GM19023 (cell line): ENCODE measurements at regions not wholly inside any gene's neighbourhood (a gene's known extent, or its start where the extent isn't known, plus 50 kb on each side); places are given as distances from the start of the nearest gene placed in this dataset.
"Not testable (repeated sequence)": the region's sequence is repeated elsewhere in the genome, so short reads cannot be mapped to it uniquely, and the experiment has no call there.

Source experiments
- ATAC-seq: cut with Tn5 transposase; IDR thresholded peaks from one replicate; pipeline ENCODE4 v1.9.1; 2021; ENCODE audit warnings: mild to moderate bottlenecking, moderate library complexity; ENCODE audit not compliant: unreplicated experiment

DNA sequence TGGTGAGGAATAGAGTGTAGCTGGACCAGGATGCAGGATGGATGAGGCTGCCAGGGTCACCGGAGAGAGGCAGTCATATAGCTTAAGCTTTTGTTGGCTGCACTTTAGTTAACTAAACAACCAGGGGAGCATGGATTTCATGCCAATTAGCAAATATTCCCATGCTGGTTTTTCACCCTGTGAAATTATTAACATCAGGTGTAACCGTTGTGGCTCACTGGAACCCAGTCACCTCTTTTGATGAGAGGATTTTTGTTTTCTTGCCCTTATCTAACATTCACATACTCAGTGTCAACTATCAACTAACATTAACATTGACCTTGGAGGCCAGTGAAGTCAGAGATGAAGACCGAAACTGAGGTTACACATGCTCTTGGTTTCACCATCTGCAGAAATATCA, 97.2 kb upstream of the BASP1 start:
- no peak for ATAC-seq

DNA sequence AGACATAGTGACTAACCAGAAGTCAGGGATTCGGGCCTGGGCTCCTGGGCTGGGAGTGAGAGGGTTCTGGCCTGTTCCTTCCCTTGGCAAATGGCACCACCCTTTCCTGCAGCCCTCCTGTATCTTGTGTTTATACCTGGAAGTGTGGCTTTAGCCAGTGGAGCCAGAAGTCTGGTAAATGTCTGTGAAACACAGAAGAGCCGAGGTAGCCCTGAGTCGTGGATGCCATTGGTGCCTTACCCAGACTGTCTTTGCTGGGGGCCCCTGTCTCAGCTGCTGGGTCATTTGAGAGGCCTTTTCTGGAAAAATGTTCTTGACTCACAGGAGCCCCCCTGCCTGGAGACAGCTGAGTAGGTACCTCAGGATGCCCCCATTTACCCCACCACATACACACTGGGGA, 95.7 kb upstream of the BASP1 start:
- ATAC-seq, result no peak

DNA sequence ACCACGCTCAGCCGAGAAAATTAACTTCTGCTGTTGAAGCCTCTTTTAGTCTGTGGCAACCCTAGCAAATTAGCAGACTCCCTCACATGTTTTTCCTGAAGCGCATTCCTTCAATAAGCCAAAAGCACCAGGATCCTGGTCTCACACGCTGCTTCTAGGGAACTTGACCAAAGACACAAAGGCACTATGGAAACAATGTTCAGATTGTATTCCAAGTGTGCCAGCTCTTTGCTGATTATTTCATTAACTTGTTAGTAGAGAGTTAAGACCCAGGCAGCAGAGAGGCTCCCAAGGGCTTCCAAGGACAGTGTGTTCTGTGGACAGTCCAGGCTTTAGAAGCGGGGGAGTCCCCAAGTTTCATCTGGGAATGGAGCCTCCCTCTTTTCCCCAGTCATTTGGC, 94.4 kb upstream of the BASP1 start:
- no peak for ATAC-seq

DNA sequence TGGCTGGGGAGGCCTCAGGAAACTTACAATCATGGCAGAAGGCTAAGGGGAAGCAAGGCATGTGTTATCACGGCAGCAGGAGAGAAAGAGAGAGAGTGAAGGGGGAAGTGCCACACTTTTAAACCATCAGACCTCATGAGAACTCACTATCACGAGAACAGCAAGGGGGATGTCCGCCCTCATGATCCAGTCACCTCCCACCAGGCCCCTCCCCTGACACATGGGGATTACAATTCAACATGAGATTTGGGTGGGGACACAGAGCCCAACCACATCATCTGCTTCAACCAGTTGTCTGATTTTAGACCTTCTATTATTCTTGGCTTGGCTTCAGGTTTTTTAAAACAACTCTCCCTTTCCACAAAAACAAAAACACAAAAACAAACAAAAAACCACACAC, 93.7 kb upstream of the BASP1 start:
- not testable (repeated sequence) for ATAC-seq

DNA sequence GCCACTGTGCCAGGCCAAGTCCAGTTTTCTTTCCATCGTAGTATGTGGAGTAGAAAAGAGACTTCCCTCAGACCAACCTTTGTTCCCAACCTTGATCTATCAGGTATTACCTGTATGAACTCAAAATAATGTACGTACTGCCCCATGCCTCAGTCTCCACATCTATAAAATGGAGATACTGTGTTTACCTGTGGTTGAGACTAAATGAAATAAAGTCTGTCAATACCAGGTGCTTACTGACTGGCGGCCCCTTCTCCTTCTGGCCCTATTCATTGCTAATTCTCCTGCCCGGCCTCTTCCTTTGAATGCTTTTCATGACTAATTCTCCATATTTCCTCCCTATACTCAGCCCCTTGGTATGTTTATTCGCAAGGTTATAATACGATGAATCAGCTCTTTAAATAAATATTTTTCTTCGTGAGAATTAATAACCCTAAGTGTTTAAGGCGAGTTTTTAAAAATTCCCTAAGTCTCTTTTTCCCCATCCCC, 89.6 kb upstream of the BASP1 start:
- no peak for ATAC-seq

DNA sequence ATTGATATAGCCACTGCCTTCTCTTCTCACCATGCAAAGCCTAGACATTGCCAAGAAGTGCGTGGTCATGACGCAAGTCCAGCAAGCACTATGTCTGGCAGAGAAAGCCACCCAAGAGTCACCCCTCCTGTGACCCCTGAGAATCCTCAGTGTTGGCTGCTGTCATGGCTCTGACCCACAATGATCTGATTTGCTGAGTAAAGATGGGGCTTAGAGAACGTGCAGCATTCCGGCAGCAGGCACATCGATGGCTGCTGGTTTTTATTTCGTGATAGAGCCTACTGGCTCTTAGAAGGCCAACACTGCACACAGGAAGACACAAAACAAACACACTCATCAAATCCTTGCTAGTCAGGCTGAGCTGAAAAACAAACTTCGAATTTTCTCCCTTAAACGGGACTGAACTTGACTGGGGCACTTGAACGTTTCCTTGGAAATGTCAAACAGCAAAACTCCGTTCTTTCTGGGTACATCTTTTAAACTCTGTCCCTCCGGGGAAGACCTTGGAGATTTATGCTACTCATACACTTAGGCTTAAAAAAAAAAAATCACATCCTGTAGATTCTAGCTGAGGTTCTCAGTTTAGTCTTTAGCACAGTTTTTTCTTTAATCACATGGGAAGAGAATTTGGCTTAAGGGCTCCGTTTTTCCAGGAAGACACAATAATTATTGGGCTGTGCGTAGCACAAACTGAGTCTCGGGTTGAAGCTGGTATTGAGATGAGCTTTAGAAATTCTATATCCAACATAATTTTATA, 88.2 kb upstream of the BASP1 start:
- ATAC-seq, result no peak

DNA sequence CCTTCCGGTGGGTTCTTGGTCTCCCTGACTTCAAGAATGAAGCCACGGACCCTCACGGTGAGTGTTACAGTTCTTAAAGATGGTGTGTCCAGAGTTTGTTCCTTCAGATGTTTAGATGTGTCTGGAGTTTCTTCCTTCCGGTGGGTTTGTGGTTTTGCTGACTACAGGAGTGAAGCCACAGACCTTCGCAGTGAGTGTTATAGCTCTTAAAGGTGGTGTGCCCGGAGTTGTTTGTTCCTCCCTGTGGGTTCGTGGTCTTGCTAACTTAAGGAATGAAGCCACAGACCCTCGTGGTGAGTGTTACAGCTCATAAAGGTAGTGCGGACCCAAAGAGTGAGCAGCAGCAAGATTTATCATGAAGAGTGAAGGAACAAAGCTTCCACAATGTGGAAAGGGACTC, 87.1 kb upstream of the BASP1 start:
- not testable (repeated sequence) for ATAC-seq

DNA sequence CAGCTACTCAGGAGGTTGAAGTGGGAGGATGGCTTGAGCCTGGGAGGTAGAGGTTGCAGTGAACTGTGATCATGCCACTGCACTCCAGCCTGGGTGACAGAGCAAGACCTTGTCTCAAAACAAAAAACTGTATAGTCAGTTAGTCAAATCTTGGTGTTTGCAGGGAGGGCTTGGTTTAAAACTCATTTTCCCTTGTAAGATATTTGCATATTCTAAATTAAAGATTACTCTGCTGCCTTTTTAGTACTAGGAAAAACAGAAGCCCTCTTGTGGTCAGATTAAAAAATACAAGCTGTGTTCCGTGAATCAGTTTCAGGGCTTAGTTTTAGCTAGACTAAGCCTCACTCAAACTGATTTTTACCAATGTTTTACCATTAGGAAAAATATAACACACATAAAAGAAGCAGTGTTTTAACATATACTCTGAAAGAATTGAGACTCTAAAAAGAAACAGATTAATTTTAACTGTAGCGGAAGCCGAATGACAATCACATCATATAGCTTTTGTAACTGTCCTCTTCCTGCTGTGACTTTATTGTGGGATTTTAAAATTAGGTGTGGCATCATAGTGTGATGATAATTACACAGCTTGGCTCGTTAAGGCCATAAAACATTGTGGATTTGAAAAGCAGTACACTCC, 84.9 kb upstream of the BASP1 start:
- ATAC-seq, result no peak

DNA sequence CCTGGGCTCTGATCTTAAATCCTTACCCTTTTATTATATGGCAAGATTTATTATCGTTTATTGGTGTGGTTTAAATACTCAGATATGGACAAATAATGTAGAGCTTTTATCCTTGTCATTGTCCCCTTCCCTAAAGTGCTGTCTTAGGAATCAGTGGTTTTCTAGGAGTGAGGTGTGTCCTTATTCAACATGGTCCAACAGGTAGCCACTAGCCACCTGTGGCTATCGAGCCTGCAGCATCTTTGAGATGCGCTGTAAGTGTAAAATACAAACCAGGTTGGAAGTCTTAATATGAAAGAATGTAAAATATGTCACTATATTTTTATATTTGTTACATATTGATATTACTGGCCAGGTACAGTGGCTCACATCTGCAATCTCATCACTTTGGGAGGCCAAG, 82.4 kb upstream of the BASP1 start:
- no peak for ATAC-seq

DNA sequence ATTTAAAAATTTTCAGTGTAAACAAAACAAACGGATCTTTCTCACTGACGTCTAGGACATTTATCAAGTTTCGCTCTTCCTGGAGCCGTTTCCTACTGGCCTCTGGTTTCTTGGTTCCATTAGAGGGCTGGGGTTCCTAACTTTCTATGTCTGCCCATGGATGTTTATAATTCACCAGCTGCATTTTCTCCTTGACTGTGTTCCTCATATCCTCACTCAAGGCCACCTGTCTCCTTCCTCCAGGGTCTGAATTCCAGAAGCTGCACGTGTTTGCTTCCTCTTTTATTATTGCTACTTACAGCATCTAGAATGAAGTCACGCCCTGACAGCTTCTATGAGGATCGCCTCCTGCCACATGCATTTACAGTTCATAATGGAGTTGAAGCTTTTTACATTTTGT, 74.1 kb upstream of the BASP1 start:
- ATAC-seq, result no peak

DNA sequence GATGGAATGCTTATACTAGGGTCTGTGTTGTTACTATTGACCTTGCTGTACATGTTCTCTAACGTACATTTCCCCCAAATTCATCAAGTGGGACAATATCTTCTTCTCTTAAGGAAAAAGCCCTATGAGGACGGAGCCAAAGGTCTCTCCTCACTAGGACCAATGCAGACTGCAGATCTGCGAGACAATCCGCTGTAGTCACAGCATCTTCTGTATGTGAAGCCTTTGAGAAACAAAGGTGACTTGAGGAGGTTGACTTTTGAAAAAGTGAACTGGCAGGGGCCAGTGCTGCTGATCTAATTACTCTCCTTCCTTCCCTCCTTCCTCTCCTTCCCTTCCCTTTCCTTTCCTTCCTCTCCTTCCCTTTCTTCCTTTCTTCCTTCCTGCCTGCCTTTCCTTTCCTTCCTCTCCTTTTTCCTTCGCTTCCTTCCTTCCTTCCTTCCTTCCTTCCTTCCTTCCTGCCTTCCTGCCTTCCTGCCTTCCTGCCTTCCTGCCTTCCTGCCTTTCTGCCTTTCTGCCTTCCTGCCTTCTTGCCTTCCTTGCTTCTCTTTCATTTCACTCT, 71.1 kb upstream of the BASP1 start:
- no peak for ATAC-seq

DNA sequence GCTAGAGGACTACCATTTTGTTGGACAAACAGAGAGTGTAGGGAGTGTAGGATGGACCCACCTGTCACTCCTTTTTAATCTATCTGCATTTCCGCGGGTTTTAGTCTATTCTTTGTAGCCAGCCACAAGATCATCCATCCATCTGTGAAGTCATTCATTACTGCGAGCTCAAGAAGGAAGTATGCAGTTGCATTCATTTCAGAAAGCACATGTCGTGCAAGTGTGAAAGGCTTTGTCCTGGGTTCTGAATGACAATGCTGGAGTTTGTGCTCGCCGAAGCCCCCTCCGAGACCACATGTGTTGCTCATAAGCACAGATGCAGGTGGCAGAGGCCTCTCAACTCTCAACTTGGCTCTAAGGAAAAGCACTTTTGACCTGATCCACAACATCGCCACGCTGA, 70.3 kb upstream of the BASP1 start:
- no peak for ATAC-seq

DNA sequence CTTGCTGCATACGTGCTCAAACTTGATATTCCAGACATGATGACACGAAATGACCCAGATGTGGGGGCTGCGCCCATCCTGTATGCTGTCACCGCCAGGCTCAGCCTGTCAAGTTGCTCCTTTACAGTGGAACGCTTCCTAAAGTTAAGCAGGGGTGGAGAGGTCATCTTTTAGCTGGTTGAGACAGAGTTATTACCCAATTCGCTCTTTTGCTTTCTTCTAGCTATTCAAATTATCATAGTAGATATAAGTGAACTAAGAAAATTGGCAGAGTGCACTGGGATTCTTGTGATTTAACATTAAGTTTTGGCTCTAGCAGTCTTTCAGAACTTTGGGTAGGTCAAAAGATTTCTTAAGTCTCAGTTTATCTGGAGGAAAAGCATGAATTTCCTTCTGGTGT, 69.8 kb upstream of the BASP1 start:
- no peak for ATAC-seq

DNA sequence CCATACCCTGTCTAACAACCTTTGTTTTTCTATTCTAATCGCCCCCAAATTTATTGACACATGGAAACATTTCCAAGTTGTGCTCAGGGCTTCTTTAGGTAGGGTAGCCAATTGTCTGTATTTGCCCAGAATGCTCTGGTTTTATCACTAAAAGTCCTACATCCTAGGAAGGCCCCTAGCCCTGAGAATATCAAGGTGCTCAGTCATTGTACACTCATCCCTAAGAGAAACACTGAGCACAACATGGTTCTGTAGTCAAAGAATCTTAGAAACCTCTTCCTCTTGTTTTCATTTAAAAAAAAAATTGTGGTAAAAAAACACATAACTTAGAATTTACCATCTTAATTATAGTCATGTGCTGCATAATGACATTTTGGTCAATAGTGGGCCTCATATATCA, 69.0 kb upstream of the BASP1 start:
- ATAC-seq, result no peak

DNA sequence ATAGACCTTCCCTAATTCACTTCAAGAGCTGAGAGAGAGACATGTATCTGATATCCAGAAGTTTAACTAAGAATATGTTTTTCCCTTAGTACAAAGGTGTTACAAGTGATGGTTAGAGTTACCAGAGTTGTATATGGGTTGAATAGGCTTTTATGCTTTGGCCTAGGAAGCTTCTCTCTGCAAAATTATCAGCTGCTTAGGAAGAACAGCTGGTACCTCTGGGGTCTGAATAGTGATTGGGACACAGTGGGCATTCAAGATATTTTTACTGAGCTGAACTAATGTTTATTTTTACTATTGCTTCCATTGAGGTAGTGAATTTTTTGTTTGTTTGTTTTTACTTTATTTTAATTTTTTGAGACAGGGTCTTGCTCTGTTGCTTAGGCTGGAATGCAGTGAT, 67.6 kb upstream of the BASP1 start:
- ATAC-seq, result no peak

DNA sequence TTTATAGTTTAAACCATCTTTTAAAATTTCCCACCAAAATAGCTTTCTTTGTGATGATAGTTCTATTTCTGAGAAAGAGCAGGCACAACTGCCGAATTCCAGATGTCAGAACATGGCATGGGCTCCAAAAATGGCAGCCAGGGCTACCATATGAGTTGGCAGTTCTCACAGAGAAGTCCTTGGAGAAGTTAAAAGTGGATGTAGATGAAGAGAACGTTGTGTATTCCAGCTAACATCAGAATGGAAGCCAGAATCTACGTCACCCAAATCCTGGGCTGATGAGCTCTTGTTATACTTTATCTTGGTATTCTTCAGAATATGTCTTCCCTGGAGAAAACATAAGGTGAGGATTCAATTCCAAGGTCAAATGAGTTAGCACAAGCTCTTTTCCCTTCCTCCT, 66.9 kb upstream of the BASP1 start:
- ATAC-seq, result no peak

DNA sequence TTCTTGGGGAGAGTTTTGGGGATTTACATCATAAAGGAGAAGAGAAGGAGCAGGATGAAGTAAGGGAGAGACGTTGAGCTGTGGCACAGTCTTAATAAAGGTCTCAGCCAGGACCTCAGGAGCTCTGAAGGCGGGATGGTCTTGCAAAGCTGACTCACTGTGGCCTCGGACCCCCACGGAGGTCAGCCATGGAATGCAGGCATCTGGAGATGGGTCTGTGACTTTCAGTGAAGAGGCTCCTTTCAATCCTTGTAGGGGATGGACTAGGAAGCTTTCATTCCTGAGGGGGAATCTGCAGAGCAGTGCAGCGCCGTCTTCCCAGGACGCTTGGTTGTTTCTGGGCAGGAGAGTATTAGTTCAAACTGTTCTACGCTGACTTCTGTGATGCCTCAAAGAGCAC, 65.7 kb upstream of the BASP1 start:
- no peak for ATAC-seq

DNA sequence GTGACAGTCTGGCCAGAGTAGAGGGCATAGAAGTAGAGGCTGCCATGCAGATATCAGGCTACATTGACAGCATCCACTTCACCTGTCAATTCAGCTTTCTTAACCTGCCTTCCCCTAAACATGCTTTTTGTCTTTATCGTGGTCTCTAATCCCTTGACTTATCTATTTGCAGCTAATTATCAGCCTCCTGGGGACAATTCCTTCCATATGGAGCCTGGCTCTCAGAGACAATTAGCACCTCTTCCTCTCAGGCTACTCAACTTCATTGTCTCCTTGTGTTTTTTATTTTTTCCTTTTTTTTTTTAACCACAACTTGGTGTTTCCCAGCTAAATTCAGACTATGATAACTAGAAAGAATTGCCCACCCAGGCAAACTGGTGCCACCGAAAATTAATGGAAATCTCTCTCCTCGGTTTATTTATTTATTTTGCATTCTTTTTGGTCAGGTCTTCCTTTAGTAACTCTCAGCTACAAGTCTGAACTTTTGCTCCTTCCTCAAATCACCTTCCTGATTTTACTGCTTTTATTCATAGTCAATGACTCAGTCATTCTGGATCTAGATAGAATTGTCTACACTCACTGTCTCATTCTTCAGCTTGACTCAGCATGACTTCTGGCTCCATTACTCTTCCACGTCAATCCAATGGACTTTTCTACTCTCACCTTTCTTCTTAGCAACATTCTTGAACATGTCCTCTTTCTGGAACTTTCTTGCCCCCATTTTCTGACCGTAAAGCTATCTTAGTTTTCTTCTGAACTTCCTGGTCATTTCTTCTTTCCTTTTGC, 63.0 kb upstream of the BASP1 start:
- ATAC-seq, result no peak

DNA sequence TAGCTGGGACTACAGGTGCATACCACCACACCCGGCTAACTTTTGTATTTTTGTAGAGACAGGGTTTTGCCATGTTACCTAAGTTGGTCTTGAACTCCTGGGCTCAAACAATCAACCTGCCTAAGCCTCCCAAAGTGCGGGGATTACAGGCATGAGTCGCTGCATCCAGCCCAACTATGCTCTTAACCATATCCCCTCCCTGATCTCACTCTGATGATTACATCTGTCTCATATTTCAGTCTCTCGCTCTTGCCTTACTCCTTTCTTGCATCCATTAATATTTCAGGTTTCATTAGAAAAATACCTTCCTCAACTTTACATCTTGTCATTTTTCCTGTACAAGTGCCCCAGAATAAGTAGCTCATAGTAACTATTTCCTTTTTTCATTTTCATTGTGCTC, 61.0 kb upstream of the BASP1 start:
- no peak for ATAC-seq

DNA sequence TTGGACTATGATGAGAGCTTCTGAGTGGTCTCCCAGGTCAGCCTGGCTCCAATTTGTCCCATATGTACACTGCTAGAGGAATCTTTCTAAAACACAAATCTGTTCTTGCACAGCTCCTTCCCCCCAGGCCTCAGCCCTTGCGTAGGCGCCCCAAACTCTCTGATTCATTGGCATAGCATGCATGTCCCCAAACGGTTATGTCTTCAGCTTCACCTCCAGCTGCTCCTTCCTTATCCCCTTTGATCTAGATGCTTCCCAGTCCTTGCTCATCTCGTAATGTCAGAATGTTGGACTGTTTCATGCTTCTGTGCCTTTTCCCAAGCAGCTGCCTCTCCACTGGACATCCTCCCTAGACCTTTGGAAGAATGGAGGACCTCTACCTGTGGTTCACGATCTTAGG, 60.1 kb upstream of the BASP1 start:
- no peak for ATAC-seq

DNA sequence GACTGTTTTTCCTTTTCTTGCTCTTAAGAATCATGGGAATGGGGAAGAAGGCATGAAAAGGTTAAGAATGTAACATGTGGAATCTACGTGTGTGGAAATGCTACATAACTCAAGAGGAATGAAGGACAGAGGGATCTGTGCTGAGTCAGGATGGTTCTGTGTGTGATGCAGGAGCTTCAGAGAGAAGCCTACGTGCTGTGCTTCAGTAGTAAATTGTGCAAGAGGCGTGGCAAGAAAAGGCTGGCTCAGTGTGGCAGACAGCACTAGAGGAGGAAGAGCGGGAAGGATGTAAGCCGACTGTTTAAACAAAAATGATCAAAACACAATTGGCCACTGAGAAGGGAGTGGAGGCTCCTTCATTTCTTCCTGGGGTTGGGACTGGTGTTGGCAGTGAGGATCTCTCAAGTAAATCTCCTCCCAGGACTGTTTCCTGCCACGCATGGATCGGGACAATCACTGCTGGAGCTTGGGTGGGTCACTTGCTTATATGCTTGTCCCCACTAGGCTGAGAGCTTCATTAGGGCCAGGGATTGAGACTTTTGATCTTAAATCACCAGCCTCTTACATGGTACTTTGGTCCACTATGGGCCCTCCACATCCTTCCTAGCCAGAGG, 59.4 kb upstream of the BASP1 start:
- ATAC-seq, result no peak
